Fibroblast of mammary gland (primary cell): ENCODE measurements at regions not wholly inside any gene's neighbourhood (a gene's known extent, or its start where the extent isn't known, plus 50 kb on each side); places are given as distances from the start of the nearest gene placed in this dataset.
"Not testable (repeated sequence)": the region's sequence is repeated elsewhere in the genome, so short reads cannot be mapped to it uniquely, and the experiment has no call there.

ENCODE experiments used
- DNase-seq: peaks from one replicate; pipeline ENCODE4 v3.0.0-alpha.2; 2010; ENCODE audit warnings: low read depth
- H3K4me3 ChIP-seq: 2 replicates; pipeline ENCODE4 v1.5.1; 2011; ENCODE audit warnings: low read depth, mild to moderate bottlenecking, low read length, moderate library complexity; ENCODE audit not compliant: control insufficient read depth
- TF ChIP-seq, protein P1 (sequence below): conservative IDR thresholded peaks from 2 replicates; pipeline ENCODE4 v1.5.1; 2011; ENCODE audit warnings: low read depth, low read length, inconsistent platforms; ENCODE audit not compliant: control insufficient read depth, insufficient read depth

DNA sequence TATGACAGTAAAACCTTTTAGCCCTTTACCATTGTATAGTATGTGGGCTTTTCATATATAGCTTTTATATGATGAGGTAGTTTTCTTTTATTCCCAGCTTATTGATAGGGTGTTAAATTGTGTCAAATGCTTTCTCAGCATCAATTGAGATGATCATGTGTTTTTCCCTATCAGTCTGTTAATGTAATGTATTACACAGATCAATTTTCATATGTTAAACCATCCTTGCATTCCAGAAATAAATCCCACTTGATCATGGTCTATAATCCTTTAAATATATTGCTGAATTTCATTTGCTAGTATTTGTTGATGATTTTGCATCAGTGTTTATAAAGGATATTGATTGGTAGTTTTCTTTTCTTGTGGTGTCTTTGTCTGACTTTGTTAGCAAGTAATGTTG is 603.9 kb downstream of the TRHDE start:
- no peak overlapping the region for H3K4me3 ChIP-seq
- no peak for DNase-seq
- TF ChIP-seq, protein P1, sequence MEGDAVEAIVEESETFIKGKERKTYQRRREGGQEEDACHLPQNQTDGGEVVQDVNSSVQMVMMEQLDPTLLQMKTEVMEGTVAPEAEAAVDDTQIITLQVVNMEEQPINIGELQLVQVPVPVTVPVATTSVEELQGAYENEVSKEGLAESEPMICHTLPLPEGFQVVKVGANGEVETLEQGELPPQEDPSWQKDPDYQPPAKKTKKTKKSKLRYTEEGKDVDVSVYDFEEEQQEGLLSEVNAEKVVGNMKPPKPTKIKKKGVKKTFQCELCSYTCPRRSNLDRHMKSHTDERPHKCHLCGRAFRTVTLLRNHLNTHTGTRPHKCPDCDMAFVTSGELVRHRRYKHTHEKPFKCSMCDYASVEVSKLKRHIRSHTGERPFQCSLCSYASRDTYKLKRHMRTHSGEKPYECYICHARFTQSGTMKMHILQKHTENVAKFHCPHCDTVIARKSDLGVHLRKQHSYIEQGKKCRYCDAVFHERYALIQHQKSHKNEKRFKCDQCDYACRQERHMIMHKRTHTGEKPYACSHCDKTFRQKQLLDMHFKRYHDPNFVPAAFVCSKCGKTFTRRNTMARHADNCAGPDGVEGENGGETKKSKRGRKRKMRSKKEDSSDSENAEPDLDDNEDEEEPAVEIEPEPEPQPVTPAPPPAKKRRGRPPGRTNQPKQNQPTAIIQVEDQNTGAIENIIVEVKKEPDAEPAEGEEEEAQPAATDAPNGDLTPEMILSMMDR, result no peak

DNA sequence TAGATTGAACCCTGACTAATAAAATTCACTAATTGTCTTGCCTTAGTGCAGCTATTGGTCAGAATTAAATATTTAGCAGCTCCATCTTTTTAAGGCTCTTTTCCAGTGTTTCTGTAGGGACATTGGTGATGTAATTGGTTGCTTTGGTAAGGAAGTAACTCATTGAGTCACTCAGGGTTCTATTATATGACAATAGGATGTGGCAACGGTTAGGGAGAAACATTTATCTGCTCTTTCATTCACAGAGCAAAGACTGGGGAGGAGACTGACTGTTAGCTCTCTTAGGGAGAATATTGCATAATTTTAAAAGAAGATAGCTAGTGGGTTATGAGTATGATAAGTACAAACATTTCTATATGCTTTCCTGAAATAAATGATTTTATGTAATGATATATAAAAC is 616.5 kb downstream of the TRHDE start:
- DNase-seq, result no peak
- TF ChIP-seq, protein P1, result no peak
- no peak overlapping the region for H3K4me3 ChIP-seq

DNA sequence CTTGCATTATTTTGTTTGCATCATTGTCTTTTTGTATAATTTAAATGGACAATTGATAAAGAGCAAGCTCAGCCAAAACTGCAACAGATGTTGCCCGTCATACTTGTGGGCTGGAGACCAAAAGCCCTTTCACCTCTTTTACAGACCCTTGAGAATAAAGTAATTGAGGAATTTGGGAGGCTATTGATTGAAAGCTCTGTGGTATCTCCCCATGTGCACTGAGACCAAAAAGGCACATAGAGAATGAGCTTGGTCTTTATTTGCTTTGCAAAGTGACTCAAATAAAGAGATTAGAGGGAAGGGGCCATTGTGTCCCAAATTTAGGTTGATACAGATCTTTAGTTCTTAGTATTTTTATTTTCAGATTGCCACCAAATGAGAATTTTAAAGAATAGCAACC is 617.6 kb downstream of the TRHDE start:
- TF ChIP-seq, protein P1, result no peak
- H3K4me3 ChIP-seq, result no peak overlapping the region
- DNase-seq, result no peak

DNA sequence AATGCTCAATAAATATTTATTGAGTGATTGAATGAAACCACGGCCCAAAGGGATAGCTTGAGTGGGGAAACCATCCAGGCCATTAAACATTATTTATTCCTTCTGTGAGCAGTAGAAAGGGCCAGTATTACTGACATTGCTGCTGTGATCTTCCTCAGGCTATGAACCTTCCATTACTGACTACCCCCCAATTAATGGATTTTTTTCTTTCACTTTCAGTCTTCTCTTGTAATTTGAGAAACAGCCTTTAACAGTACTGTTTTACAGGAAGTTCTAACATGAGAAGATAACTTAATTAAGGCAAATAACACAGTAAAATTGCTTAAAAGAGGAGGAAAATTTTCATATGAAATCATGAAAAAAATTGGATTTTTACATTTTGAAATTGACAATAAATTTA is 629.5 kb downstream of the TRHDE start:
- no peak for DNase-seq
- no peak overlapping the region for H3K4me3 ChIP-seq
- TF ChIP-seq, protein P1, result no peak

DNA sequence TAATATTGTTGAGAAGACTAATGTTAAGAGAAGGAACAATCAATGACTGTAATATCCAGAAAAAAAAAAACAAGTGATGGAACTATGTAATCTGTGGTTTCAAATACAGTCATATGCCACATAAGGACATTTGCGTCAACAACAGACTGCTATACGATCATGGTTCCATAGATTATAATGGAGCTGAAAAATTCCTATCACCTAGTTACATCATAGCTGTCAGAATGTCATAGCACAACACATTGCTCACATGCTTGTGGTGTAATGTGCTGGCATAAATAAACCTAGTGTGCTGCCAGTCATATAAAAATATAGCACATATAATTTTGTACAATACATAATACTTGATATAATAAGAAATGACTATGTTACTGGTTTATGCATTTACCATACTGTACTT is 653.5 kb downstream of the TRHDE start:
- H3K4me3 ChIP-seq, result no peak overlapping the region
- TF ChIP-seq, protein P1, result no peak
- no peak for DNase-seq

DNA sequence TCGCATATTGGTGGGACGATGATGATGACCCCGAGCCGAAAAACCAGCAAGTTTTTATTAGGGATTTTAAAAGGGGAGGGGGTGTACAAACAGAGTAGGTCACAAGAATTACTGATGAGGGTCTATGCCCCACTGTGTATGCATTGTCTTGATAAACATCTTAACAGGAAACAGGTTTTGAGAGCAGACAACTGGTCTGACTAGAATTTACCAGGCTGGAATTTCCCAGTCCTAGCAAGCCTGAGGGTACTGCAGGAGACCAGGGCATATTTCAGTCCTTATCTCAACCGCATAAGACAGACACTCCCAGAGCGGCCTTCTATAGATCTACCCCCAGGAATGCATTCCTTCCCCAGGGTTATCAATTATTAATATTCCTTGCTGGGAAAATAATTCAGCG is 659.7 kb downstream of the TRHDE start:
- not testable (repeated sequence) for DNase-seq, H3K4me3 ChIP-seq

DNA sequence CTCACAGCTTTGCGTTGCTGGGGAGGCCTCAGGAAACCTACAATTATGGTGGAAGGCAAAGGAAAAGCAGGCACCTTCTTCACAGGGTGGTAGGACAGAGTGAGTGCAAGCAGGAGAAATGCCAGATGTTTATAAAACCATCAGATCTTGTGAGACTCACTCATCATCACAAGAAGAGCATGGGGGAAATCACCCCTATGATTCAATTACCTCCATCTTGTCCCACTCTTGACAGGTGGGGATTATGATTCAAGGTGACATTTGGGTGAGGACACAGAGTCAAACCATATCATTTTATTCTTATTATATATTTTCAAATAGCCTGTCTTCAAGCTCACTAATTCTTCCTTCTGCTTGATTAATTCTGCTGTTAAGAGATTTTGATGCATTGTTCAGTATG is 665.3 kb downstream of the TRHDE start:
- no peak for DNase-seq
- no peak overlapping the region for H3K4me3 ChIP-seq
- TF ChIP-seq, protein P1, result no peak
